ENCODE measurements at regions not wholly inside any gene's neighbourhood (a gene's known extent, or its start where the extent isn't known, plus 50 kb on each side); places are given as distances from the start of the nearest gene placed in this dataset.

DNA sequence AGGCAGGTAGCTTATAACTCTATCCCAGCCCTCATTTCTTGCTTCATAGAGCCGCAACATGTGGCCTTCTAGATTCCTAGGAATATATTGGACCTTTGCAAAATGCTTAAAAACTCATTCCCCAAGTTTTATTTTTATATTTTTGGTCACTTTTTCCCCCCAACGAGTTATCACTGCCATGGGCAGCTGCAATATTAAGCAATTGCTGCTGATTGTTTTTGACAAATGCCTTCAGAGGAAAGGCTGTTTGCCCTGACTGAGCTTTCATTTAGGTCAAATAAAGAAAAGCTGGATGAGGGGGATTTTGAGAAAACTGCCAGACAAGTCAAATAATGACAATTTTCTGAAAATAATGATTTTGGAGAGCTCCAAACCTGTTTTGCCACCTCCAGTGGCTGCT is 976.9 kb upstream of the MBL2 start:
- 76 to 83% methylated on average over 2 of the region's 2 CpGs for WGBS, 2 donors

DNA sequence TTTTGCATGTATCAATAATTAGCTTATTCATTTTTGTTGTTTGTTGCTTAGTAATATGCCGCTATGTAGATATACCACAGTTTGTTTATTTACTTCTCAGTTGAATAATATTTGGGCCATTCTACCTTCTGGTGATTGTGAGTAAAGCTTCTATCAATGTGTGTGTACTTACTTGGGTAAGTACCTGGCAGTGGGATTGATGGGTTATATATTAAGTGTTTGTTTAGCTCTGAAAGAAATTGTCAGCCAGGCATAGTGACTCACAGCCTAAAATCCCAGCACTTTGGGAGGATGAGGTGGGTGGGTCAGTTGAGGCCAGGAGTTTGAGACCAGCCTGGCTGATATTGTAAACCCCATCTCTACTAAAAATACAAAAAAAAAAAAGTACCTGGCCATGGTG is 975.7 kb upstream of the MBL2 start:
- TF ChIP-seq, protein P1, sequence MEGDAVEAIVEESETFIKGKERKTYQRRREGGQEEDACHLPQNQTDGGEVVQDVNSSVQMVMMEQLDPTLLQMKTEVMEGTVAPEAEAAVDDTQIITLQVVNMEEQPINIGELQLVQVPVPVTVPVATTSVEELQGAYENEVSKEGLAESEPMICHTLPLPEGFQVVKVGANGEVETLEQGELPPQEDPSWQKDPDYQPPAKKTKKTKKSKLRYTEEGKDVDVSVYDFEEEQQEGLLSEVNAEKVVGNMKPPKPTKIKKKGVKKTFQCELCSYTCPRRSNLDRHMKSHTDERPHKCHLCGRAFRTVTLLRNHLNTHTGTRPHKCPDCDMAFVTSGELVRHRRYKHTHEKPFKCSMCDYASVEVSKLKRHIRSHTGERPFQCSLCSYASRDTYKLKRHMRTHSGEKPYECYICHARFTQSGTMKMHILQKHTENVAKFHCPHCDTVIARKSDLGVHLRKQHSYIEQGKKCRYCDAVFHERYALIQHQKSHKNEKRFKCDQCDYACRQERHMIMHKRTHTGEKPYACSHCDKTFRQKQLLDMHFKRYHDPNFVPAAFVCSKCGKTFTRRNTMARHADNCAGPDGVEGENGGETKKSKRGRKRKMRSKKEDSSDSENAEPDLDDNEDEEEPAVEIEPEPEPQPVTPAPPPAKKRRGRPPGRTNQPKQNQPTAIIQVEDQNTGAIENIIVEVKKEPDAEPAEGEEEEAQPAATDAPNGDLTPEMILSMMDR (IDR thresholded peaks at IDR 0.05), result no peak
- H3K4me3 ChIP-seq (ENCODE audit: low read depth, poor library complexity, severe bottlenecking), result no peak overlapping the region
- 91 to 92% methylated on average over 1 of the region's 1 CpG for WGBS, 2 donors
- DNase-seq (ENCODE audit: low spot score in 2 of 2), result no peak
- intact Hi-C loops (cut with DNase I; ENCODE audit: low total_unique reads), result no loop called here

More for the DNA sequence above, 976.9 kb upstream of the MBL2 start:
- DNase-seq (ENCODE audit: low spot score in 2 of 2), result no peak
- H3K4me3 ChIP-seq (ENCODE audit: low read depth, poor library complexity, severe bottlenecking), result no peak overlapping the region
- no peak for TF ChIP-seq POLR2A (IDR thresholded peaks at IDR 0.05)
- TF ChIP-seq, protein P1 (IDR thresholded peaks at IDR 0.05), result no peak
- intact Hi-C loops (cut with DNase I; ENCODE audit: low total_unique reads), result no loop called here

DNA sequence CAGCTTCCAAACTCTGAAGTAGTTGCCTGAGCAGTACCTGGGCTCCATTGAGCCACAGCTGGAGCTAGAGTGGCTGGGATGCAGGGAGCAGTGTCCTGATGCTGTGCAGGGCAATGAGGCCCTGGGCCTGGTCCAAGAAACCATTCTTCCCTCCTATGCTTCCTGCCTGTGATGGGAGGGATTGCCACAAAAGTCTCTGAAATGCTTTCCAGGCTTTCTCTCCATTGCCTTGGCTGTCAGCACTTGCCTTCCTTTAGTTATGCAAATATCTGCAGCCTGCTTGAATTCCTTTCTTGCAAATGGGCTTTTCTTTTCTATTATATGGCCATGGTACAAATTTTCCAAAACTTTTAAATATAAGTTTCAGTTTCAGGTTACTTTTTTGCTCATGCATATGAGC is 972.2 kb upstream of the MBL2 start:
- intact Hi-C loops (cut with DNase I; ENCODE audit: low total_unique reads), result no loop called here
- no peak overlapping the region for H3K4me3 ChIP-seq (ENCODE audit: low read depth, poor library complexity, severe bottlenecking)
- no peak for DNase-seq (ENCODE audit: low spot score in 2 of 2)
- TF ChIP-seq, protein P1 (IDR thresholded peaks at IDR 0.05), result no peak
- TF ChIP-seq POLR2A (IDR thresholded peaks at IDR 0.05), result no peak

DNA sequence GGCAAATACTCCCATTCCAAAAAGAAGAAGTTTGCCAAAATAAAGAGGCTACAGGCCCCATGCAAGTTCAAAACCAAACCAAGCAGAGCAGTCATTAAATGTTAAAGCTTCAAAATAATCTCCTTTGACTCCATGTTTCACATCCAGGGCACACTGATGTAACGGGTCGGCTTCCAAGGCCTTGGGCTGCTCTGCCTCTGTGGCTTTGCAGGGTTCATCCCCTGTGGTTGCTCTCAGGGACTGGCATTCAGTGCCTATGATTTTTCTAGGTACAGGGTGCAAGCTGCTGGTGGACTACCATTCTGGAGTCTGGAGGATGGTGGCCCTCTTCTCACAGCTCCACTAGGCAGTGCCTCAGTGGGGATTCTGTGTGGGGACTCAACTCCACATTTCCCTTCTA is 971.6 kb upstream of the MBL2 start:
- TF ChIP-seq, protein P1 (IDR thresholded peaks at IDR 0.05), result no peak
- no peak for TF ChIP-seq POLR2A (IDR thresholded peaks at IDR 0.05)

DNA sequence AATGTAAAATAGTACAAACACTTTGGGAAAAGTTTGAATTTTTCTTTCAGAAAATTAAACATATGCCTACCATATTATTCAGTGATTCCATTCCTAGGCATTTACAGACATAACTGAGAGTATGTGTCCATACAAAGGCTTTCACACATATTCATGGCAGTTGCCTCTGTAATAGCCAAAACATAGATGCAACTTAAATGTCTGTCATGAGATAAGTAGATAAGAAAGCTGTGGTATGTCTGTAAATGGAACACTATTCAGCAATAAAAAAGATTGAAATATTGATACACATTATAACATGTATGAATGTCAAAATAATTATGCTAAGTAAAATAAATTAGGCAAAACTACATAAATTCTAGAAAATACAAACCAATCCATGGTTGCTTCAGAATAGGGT is 964.5 kb upstream of the MBL2 start:
- intact Hi-C loops (cut with DNase I; ENCODE audit: low total_unique reads), result no loop called here
- no peak for DNase-seq (ENCODE audit: low spot score in 2 of 2)
- no peak for TF ChIP-seq POLR2A (IDR thresholded peaks at IDR 0.05)
- TF ChIP-seq, protein P1 (IDR thresholded peaks at IDR 0.05), result no peak
- H3K4me3 ChIP-seq (ENCODE audit: low read depth, poor library complexity, severe bottlenecking), result no peak overlapping the region

More for the DNA sequence above, 971.6 kb upstream of the MBL2 start:
- intact Hi-C loops (cut with DNase I; ENCODE audit: low total_unique reads), result no loop called here
- no peak for DNase-seq (ENCODE audit: low spot score in 2 of 2)
- no peak overlapping the region for H3K4me3 ChIP-seq (ENCODE audit: low read depth, poor library complexity, severe bottlenecking)
- WGBS, 2 donors, result 89 to 94% methylated on average over 2 of the region's 2 CpGs

DNA sequence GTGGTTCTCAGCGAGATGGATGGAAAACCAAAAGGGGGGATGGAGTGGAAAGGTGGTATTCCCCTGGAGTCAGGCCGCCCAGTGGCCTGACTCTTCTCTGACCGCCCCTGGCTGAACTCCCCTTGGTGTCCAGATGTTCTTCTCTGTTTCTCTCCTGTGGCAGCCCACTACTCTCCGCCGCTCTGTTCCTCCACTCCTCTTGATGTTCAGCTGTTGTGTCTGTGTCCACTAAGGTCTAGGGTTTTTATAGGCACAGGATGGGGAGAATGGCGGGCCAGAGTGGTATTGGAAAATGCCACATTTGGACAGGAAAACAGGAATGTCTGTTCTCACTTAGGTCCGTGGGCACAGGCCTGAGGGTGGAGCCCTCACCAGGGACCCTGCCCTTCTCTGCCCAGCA is 954.3 kb upstream of the MBL2 start:
- intact Hi-C loops (cut with DNase I; ENCODE audit: low total_unique reads), result no loop called here
- H3K4me3 ChIP-seq (ENCODE audit: low read depth, poor library complexity, severe bottlenecking), result no peak overlapping the region
- no peak for DNase-seq (ENCODE audit: low spot score in 2 of 2)
- WGBS, 2 donors, result 82 to 90% methylated on average over 7 of the region's 7 CpGs
- TF ChIP-seq POLR2A (IDR thresholded peaks at IDR 0.05), result no peak
- TF ChIP-seq, protein P1 (IDR thresholded peaks at IDR 0.05), result no peak
